ENCODE measurements at regions not wholly inside any gene's neighbourhood (a gene's known extent, or its start where the extent isn't known, plus 50 kb on each side); places are given as distances from the start of the nearest gene placed in this dataset.

- TF ChIP-seq EP300 (IDR thresholded peaks at IDR 0.05) (no peak), CTCF (IDR thresholded peaks at IDR 0.05) (no peak)
Measured at GRCh38 chr17:12421077-12421476, 244.6 kb upstream of the MYOCD start.

Measured in tibial nerve (tissue), 4 donors.